ENCODE measurements at regions not wholly inside any gene's neighbourhood (a gene's known extent, or its start where the extent isn't known, plus 50 kb on each side); places are given as distances from the start of the nearest gene placed in this dataset.
A peak's percentile ranks its signal among the peaks of the same experiment; 100 is the strongest.

DNA sequence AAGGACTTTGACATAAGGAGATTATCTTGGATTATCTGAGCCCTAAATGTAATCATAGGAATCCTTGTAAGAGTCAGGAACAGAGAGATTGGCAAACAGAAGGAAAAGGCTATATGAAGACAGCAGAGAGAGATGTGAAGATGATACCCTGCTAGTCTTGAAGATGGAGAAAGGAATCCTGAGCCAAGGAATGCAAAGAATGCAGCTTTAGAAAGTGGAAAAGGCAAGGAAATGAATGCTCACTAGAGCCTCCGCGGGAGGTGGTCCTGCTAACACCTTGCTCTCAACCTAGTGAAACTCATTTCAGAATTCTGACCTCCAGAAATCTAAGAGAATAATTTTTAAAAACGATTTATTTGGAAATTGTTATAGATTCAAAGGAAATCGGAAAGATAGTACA, 117.1 kb downstream of the TBXT start:
- DNase-seq (ENCODE audit: low read depth, low spot score): no peak

DNA sequence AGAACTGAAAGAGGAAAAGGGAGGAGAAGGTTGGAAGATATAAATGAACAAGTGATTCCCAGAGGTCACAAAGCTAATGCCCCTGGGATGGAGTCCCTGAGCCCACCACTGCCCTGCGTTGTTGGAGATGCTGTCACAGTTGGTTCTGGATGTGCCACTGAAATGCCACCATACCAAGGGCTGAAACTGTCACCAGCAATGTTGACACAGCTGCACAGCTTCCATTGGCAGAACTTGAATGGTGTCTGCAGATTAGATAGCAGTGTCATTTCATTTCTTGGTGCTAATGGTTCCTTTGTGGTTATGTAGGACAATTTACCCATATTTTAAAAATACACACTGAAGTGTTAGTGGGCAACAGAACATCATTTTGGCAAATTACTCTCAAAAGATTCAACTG, 120.7 kb downstream of the TBXT start:
- DNase-seq (ENCODE audit: low read depth, low spot score): no peak

DNA sequence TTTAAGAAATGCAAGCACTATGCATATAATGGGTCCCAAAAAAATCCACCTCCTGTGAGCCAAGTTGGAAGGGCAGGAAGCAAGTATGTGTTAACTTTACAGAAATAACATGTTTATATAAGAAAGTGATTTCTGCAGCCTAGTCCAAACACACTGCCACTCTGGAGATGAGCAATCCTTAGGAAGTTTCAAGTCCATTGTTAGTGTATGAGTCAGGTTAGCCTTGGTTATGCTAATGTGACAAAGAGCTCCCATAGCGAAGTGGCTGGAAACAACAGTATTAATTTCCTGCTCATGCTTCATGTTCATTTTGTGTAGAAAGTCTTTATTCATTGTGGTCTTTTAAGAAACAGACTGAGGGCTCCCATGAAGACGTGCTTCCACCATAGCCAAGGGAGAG, 121.4 kb downstream of the TBXT start:
- peak; percentile 72 for DNase-seq (ENCODE audit: low read depth, low spot score)

DNA sequence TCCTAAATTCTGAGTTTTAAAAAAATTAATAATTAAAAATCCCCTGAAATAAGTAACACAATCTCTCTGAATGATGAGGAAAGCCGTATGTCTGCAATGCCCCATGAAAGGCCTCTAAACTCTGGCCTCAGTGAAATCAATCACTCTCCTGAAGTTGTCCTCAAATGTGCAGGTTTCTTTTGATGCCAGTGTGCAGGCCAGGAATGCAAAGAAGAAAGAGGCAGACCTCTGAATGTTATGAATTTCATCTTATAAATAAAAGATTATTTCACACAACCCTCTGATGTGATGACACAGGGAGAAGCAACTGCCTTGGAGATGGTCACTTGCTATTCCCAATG, 121.8 kb downstream of the TBXT start:
- no peak for DNase-seq (ENCODE audit: low read depth, low spot score)

DNA sequence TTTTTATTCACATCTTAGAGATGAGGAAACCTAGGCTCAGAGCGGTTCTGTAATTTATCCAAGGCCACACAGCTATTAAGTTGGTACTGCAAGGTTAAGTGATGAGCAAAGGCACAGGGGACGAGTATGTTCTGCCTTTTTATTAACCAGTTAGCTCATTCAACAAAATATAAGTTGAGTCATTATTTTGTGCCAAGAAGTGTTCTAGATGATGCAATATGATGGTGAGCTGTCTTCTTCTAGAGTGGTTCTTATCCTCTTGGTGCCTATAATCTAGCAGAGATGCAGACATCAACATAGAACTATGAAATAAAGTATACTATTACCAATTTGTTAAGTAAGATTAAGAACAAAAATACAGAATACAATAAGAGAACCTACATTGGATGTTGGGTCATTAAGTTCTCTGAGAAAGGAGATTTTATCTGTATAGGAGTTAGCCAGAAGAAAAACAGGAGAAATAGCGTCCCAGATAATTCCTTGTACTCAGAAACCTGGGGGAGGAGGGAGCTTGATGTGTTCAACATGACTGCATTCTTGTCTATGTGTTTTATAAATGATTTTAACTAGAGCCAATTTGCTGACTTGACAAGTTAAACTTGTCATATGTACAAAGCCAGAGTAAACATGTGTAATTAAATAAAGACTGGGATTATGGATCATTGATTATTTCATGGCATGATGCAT, 122.3 kb downstream of the TBXT start:
- no peak for DNase-seq (ENCODE audit: low read depth, low spot score)

DNA sequence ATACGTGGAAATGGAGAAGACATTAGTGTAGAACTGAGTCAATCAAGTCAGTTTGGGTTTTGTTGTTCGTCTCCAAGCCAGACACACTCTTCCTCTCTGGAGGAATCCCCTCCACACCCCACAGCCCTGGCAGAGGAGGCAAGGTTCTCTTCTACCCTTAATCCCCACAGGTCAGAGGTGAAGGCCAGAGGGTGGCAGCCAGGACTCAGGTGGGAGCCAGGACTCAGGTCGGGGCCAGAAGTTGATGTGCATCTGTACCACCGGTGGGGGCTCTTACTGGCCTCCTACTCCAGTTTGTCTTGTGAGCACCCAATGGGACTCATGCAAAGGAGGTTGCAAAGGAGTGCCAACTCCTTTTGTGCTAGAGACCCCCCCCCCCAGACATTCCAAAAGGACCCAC, 126.4 kb downstream of the TBXT start:
- DNase-seq (ENCODE audit: low read depth, low spot score): no peak

DNA sequence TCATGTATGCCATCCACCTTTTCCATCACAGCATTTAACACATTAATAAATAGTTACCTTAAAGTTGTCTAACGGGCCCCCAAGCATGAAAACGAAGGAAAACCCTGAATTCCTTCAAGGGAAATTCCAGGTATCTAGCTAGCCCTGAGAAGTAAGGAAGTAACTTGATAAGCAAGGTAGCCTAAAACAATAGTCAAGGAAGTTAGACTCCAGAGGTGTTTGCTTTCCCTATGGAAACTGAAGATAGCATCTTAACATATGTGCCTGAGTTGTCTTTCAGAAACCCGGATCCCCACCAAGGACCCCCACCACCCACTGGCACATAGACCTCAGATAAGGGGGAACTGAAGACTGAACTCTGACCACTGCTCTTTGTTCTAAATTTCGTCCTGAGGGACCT, 127.4 kb downstream of the TBXT start:
- DNase-seq (ENCODE audit: low read depth, low spot score): no peak

DNA sequence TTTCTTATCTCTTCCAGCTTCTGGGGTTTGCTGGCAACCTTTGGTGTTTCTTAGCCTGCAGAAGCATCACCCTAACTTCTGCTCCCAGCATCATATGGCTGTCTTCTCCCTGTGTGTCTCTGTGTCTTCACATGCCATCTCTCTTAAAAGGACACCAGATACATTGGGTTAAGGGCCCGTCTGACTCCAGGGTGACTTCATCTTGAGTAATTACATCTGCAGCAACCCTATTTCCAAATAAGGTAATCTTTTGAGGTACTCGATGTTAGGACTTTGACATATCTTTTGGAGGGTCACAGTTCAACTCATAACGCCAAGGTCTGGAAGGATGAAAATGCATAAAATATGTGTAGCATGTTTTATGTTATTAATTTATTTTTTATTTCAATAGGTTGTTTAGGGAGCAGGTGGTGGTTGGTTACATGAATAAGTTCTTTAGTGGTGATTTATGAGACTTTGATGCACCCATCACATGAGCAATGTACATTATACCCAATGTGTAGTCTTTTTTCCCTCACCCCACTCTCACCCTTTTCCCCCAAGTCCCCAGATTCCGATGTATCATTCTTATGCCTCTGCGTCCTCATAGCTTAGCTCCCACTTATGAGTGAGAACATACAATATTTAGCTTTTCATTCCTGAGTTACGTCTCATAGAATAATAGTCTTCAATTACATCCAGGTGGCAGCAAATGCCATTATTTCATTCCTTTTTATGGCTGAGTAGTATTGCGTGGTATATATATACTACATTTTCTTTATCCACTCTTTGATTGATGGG, 131.1 kb downstream of the TBXT start:
- DNase-seq (ENCODE audit: low read depth, low spot score): no peak

DNA sequence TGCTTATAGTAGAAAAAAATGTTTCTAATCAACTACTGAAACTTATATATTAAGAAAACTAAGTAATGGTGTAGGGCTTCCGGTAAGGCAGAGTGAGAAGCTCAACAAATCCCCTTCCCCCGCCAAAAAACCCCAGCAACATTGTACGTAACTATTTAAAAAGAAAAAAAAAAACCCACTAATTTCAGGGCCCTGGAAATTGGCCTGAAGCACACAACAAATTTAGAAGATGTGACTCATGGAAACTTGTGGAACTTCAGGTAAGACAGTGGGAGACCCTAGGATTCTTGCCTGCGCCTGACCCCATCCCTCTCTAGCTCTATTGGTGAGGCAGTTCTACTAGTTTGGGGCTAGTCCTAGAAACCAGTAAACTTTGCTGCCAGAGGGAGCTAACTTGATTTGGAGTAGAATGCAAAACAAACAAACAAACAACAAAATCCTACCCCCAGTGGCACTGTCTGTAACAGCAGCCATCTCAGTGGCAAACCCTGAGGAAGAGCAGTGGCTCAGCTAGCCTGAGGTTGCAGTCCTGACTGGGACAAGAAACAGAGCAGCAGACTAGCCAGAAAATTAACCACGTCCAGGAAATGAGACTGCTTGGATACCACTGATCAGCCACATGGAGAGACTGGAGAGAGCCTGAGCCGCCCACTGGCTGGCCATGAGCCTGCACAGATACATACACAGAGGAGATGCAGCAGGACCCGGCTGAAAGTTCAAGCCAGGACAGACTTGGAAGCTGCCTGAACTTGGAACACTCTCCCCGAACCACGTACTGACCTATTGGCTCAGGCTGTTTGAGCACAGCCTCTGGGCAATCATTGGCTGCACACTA, 135.1 kb downstream of the TBXT start:
- DNase-seq (ENCODE audit: low read depth, low spot score): peak; percentile 45

DNA sequence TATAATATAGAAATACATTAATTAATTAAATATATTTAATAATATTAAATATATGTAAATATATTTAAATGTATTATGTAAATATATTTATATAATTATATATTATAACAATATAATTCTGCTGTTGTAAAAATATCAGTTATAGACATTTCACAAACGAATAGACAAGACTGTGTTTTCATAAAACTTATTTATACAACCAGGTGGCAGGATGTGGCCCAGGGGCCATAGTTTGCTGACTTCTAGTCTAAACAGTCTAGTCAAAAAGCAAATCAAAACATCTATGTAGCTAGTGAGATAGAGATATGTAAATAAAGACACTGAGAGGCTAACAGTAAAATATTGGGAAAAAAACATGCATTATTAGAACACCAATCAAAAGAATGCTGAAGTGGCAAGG, 136.4 kb downstream of the TBXT start:
- no peak for DNase-seq (ENCODE audit: low read depth, low spot score)

DNA sequence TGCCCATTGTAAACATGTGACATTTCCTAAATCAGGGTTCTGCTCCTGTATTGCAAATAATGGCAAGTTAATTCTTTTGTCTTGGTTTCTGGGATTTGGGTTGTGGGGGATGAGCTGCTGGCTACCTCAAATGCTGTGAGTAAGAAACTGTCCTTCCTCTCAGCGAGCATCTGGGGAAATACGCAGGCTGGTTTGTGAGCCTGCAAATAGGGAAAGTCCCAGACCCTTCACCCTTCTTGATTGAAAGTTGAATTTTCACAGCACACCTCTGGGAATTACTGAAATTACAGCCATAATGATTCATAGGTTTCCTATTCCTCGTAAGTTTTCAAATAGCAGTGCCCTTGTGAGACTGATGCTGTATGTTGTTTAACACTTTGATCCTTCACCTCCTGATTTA, 138.1 kb downstream of the TBXT start:
- no peak for DNase-seq (ENCODE audit: low read depth, low spot score)

DNA sequence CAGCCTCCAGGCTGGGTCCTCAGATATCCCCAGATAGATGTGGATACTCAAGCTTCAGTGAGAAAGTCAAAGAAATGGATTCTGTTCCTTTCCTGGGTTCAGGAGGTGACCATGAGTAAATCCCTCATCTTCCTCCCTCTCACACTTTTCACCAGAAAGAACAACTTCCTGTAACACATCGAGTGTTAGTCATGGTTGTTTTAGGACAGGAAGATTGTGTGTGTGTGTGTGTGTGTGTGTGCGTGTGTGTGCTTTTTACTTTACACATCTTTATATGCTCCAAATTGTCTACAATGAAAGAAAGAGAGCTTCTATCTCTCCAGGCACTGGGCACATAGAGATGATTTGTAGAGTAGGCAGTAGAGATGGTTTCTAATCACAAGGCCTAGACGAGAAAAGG, 139.9 kb downstream of the TBXT start:
- DNase-seq (ENCODE audit: low read depth, low spot score): no peak

DNA sequence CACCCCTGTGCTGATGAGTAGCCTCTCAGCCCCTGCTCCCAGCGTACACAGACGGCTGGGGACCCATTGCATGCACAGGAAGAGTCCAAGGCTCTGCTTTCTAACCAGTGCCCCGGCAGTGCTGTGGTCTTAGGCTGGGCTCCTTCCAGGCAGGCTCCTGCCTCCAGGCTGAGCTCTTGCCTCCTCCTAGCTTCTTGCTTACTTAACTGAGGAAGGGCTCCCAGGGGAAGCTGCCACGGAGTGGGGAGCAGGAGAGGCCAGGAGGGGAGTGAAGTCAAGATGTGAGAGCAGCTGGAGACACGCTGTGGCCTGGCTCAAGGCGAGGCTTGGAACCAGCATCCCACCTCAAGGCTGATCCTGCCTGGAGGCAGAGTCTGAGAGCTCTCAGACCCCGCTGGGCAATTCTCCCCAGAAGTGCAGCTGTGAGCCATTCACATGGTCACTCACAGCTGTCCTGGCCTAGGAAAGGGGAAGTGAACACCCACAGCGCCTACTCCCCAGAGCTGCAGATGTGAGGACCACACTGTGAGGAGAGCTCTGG, 141.0 kb downstream of the TBXT start:
- DNase-seq (ENCODE audit: low read depth, low spot score): no peak

DNA sequence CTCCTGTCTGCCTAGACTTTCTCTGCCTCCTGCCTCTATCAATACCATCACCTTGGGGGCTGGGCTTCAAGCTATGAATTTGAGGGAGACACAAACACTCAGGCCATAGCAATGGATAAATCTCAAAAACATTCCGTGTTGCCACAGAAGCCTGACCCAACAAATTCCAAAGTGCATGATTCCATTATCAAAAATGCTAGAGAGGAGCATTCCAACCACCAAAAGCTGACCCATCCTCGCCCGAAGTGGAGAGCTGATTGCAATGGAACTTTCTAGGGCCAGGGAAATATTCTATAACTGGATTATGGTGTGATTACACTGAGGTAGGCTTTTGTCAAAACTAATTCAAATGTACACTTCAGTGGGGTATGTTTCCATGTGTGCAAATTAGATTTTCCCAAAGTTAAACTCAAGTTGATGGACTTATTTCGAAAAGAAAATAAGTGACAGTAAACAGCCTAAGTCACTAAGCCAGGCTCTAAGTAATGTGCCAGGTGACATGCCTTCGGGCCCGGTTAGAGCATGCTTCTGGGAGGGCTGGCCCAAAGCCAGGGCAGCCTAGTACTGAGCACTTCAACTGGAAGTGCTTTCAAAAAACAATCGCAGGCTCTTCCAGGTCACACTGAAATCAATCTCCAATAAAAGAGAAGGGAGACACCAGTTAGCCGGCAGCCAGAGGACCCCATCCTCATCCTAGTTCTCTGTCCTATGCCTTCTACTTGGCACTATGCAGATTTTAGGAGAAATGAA, 142.3 kb downstream of the TBXT start:
- DNase-seq (ENCODE audit: low read depth, low spot score): no peak

DNA sequence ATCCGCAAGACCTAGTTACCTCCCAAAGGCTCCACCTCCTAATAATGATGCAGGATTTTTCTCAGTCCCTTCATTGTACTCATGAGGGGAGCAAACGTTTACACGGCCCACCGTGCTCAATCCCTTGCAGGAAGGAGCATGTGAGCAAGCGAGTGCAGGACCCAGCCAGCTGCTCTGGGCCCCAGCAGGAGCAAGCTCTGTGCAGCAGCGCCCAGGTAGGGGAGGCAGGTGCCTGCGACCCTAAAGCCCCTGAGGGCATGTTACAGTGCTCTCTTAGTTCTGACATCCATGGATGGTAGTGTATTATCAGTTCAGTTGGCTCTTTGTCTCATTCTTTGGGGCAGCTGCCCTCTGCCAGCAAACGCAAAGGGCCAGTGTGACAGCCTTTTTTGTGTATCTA, 143.4 kb downstream of the TBXT start:
- DNase-seq (ENCODE audit: low read depth, low spot score): no peak

DNA sequence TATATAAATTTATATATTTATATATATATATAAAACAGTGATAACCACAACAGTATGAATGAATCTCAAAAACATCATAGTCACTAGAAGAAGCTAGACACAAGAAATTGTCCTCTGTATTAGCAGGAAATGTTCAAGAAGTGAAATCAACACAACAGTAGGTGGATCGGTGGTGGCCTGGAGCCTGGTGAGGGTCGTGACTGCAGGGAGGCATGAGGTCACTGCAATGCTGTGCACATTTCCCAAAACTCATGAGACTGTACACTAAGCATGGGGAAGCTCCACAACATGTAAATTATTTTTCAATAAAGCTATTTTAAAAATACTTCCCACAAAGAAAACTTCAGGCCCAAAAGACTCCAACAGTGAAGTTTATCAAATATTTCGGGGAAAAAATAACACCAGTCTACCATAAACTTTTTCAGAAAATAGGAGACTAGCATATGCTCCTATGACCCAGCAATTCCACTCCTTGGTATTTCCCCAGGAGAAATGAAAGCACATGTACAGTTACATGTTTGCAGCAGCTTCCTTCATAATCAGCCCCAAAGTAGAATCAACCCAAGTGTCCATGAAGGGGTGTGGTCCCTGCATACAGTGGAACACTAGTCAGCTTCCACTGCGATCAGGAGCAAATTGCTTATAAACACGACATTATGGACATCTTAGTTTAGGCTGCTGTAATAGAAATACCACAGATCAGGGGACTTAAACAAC, 144.2 kb downstream of the TBXT start:
- no peak for DNase-seq (ENCODE audit: low read depth, low spot score)

DNA sequence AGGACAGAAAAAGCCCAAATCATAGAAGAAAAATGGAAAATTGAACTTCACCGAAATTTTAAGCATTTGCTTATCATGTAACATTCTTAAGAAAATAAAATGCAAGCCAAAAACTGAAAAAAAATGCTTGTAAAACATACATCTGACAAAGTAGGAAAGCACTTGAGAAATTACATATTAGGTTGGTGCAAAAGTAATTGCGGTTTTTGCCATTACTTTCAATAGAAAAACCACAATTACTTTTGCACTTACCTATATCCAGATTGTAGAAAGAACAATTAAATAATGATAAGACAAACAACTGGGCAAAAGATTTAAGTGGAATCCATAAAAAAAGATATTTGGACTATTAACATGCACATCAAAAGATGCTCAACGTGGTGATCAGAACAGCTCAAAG, 146.2 kb downstream of the TBXT start:
- DNase-seq (ENCODE audit: low read depth, low spot score): no peak

DNA sequence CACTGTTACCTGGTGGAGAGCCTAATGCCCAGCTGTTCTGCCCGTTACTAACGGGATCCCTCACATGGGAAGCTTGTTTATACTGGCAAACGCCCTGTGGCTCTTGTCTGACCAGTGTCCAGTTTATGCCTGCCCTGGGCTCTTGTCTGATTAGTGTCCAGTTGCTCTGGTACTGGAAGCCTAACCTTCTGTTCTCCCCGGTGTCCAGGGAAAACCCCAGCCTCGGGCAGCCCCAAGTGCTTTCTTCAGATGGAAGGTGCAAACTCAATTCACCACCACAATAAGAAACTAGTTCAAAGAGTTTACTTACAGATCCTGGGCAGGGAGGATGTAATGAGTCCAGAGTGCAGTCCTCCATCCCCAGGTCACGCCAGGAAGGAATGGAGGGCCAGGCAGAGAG, 148.4 kb downstream of the TBXT start:
- no peak for DNase-seq (ENCODE audit: low read depth, low spot score)

DNA sequence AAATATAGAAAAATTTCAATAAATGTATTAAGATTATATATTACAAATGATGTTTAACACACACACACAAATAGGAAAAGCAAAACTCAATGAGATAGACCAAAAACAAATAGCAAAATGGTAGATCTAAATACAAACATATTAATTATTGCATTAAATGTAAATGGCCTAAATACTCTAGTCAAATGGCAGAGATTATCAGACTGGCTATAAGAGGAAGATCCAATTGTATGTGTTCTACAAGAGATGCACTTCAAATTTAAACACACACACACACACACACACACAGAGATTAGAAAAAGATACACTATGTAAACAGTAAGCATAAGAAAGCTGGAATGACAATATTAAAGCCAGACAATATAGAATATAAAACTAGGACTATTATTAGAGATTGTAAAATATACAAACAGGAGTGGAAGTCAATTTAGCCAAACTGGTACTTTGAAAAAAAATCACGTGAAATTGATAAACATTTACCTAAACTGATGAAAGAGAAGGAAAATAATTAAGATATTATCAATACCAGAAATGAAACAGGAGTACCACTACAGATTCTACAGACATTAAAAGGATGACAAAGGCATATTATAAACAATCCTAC, 150.5 kb downstream of the TBXT start:
- no peak for DNase-seq (ENCODE audit: low read depth, low spot score)

DNA sequence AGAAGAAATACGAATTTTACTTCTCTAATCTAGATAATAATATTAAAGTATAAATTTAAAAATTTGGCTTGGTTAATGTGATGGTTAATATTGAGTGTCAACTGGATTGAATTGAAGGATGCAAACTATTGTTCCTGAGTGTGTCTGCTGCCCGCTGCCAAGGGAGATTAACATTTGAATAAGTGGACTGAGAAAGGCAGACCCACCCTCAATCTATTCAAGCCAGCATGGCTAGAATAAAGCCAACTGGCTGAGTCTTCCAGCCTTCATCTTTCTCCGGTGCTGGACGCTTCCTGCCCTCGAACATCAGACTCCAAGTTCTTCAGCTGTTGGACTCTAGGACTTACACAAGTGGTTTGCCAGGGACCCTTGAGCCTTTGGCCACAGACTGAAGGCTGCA, 152.7 kb downstream of the TBXT start:
- DNase-seq (ENCODE audit: low read depth, low spot score): no peak

Data from smooth muscle cell of the brain vasculature (primary cell).